ENCODE measurements at regions not wholly inside any gene's neighbourhood (a gene's known extent, or its start where the extent isn't known, plus 50 kb on each side); places are given as distances from the start of the nearest gene placed in this dataset.

GRCh38 chrX:78388663-78389062 is 61.3 kb upstream of the CYSLTR1 start:
- no peak overlapping the region for H2AFZ ChIP-seq
- no peak overlapping the region for H3K9ac ChIP-seq
- H3K79me2 ChIP-seq = no peaks in the 10 kb centered on the region
- no peak overlapping the region for H3K4me2 ChIP-seq (ENCODE audit: low read length)
- no peak overlapping the region for H3K4me3 ChIP-seq (ENCODE audit: low read depth, low read length)
- TF ChIP-seq, protein P1, sequence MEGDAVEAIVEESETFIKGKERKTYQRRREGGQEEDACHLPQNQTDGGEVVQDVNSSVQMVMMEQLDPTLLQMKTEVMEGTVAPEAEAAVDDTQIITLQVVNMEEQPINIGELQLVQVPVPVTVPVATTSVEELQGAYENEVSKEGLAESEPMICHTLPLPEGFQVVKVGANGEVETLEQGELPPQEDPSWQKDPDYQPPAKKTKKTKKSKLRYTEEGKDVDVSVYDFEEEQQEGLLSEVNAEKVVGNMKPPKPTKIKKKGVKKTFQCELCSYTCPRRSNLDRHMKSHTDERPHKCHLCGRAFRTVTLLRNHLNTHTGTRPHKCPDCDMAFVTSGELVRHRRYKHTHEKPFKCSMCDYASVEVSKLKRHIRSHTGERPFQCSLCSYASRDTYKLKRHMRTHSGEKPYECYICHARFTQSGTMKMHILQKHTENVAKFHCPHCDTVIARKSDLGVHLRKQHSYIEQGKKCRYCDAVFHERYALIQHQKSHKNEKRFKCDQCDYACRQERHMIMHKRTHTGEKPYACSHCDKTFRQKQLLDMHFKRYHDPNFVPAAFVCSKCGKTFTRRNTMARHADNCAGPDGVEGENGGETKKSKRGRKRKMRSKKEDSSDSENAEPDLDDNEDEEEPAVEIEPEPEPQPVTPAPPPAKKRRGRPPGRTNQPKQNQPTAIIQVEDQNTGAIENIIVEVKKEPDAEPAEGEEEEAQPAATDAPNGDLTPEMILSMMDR (IDR thresholded peaks at IDR 0.05) = no peak
- H3K4me1 ChIP-seq = no peaks in the 10 kb centered on the region
- H3K36me3 ChIP-seq (ENCODE audit: control insufficient read depth, insufficient read depth, low read length) = no peaks in the 10 kb centered on the region
- H3K9me3 ChIP-seq (ENCODE audit: control insufficient read depth, low read length) = no peaks in the 10 kb centered on the region
- no peaks in the 10 kb centered on the region for H3K27me3 ChIP-seq (ENCODE audit: control insufficient read depth, insufficient read depth, low read length)
- H3K27ac ChIP-seq = no peak overlapping the region

- Histone ChIP-seq H3K4me1 (no peaks in the 10 kb centered on the region), H3K9ac (no peak overlapping the region), H3K27me3 (ENCODE audit: control insufficient read depth, insufficient read depth, low read length) (no peaks in the 10 kb centered on the region), H3K27ac (no peak overlapping the region), H3K4me3 (ENCODE audit: low read depth, low read length) (no peak overlapping the region), H3K4me2 (ENCODE audit: low read length) (no peak overlapping the region), H3K79me2 (no peaks in the 10 kb centered on the region), H3K9me3 (ENCODE audit: control insufficient read depth, low read length) (no peaks in the 10 kb centered on the region), H2AFZ (no peak overlapping the region), H3K36me3 (ENCODE audit: control insufficient read depth, insufficient read depth, low read length) (no peaks in the 10 kb centered on the region)
- TF ChIP-seq, protein P1 (IDR thresholded peaks at IDR 0.05) = no peak
Measured at GRCh38 chrX:78387364-78387763, 60.0 kb upstream of the CYSLTR1 start.

DNA sequence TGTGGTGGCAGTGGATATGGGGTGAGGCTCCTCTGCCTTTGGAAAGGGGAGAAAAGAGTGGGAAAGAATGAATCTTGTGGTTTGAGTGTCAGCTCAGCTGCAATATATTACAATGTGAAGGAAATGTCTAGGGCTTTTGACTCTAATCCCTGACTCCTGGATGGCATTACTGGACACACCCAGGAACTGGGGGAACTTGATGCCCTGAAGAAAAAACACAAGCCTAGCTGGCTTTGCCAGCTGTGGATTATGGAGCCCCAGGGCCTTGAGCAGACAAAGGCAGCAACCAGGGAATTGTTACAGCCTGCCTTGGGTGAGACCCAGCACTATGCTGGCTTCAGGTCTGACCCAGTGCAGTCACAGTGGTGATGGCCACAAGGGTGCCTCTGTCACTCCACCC is 57.1 kb upstream of the CYSLTR1 start:
- Histone ChIP-seq H3K4me3 (ENCODE audit: low read depth, low read length) (no peak overlapping the region), H3K27me3 (ENCODE audit: control insufficient read depth, insufficient read depth, low read length) (no peaks in the 10 kb centered on the region), H3K27ac (no peak overlapping the region), H3K79me2 (no peaks in the 10 kb centered on the region), H2AFZ (no peak overlapping the region), H3K4me2 (ENCODE audit: low read length) (no peak overlapping the region), H3K36me3 (ENCODE audit: control insufficient read depth, insufficient read depth, low read length) (no peaks in the 10 kb centered on the region), H3K9me3 (ENCODE audit: control insufficient read depth, low read length) (no peaks in the 10 kb centered on the region), H3K4me1 (no peaks in the 10 kb centered on the region), H3K9ac (no peak overlapping the region)
- TF ChIP-seq, protein P1 (IDR thresholded peaks at IDR 0.05) = no peak

- TF ChIP-seq, protein P1 (IDR thresholded peaks at IDR 0.05) = no peak
- H3K4me2 ChIP-seq (ENCODE audit: low read length) = no peak overlapping the region
- no peaks in the 10 kb centered on the region for H3K4me1 ChIP-seq
- no peak overlapping the region for H2AFZ ChIP-seq
- H3K4me3 ChIP-seq (ENCODE audit: low read depth, low read length) = no peak overlapping the region
- H3K27ac ChIP-seq = no peak overlapping the region
- no peaks in the 10 kb centered on the region for H3K79me2 ChIP-seq
- H3K9ac ChIP-seq = no peak overlapping the region
- no peaks in the 10 kb centered on the region for H3K36me3 ChIP-seq (ENCODE audit: control insufficient read depth, insufficient read depth, low read length)
- no peaks in the 10 kb centered on the region for H3K27me3 ChIP-seq (ENCODE audit: control insufficient read depth, insufficient read depth, low read length)
- H3K9me3 ChIP-seq (ENCODE audit: control insufficient read depth, low read length) = no peaks in the 10 kb centered on the region
Measured at GRCh38 chrX:78383594-78383993, 56.2 kb upstream of the CYSLTR1 start.

DNA sequence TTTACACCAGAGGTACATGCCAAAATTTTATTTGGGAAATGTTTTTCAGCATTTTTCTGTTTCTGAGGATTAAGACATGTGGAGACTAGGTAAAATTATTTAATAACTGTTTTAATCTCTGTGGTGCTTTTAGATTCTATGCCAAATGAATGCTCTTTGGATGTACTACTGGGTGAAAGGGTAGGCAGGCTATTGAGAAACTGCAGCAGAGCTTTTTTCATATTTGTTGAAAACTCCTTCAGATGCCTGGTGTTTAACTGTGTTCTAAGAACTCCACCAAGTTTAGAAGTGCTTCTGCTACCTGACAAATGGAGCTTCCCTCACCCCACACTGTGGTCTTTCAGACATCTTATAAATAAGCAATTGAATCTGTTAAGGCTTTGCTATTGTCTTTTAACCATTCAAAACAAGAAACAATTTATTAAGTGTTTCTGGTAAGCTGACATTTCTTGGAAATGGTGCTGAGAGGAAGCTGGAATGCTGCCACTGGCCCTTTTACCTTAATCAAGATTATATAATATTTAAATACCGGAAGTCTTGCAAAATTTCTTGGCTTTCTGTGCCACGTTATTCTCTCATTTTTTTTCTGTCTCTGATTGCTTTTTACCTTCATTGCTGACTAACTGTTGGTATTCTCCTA is 51.2 kb upstream of the CYSLTR1 start:
- Histone ChIP-seq H3K79me2 (no peaks in the 10 kb centered on the region), H3K4me1 (no peaks in the 10 kb centered on the region), H3K9ac (no peak overlapping the region), H3K36me3 (ENCODE audit: control insufficient read depth, insufficient read depth, low read length) (no peaks in the 10 kb centered on the region), H3K4me2 (ENCODE audit: low read length) (no peak overlapping the region), H3K27me3 (ENCODE audit: control insufficient read depth, insufficient read depth, low read length) (no peaks in the 10 kb centered on the region), H3K27ac (no peak overlapping the region), H3K9me3 (ENCODE audit: control insufficient read depth, low read length) (no peaks in the 10 kb centered on the region), H2AFZ (no peak overlapping the region), H3K4me3 (ENCODE audit: low read depth, low read length) (no peak overlapping the region)
- TF ChIP-seq, protein P1 (IDR thresholded peaks at IDR 0.05) = no peak
